ENCODE measurements at regions not wholly inside any gene's neighbourhood (a gene's known extent, or its start where the extent isn't known, plus 50 kb on each side); places are given as distances from the start of the nearest gene placed in this dataset.

DNA sequence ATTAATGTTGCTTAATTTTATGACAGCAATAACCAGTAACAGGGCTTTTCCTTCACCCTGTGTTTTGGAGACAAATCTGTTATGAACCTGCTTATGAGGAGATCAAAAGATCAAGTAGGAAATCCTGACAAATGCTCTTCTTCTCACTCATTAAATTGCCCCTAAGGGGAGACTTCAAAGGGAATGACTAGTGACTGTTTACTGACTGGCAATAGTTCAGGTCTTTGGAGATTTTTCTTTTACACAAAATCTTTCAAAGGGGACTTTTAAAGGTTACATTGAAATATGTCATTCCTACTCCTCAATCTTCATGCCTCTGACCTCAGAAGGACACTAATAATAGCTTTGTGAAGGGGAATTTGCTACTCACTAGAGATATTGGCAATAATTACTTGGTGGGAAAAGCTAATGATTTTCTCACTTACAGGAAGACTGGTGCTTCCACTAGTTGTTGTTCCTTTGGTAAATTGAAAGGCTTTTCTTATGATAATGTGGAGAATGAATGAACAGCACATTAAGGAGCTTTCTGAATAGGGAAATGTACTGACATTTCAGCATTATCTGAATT lies 292.9 kb upstream of the CA10 start:
- Histone ChIP-seq H3K36me3 (ENCODE audit: control insufficient read depth in 2 of 2, extremely low read depth in 1 of 2, insufficient read depth in 2 of 2, low read length in 2 of 2) (no peaks in the 10 kb centered on the region), H3K9ac (ENCODE audit: control insufficient read depth, extremely low read depth, insufficient read depth, low read length) (no peak overlapping the region), H3K4me3 (ENCODE audit: control insufficient read depth in 2 of 3, extremely low read depth in 1 of 3, insufficient read depth in 2 of 3, low read depth in 1 of 3, low read length in 3 of 3) (no peak overlapping the region), H2AFZ (ENCODE audit: control insufficient read depth, low read length) (no peak overlapping the region), H3K27me3 (ENCODE audit: control insufficient read depth, extremely low read depth, insufficient read depth, low read length) (no peaks in the 10 kb centered on the region), H3K27ac (ENCODE audit: control insufficient read depth, insufficient read depth, low read length) (no peak overlapping the region), H3K9me3 (ENCODE audit: control insufficient read depth, low read depth, low read length) (no peaks in the 10 kb centered on the region), H3K4me2 (ENCODE audit: control insufficient read depth, extremely low read depth, insufficient read depth, low read depth, low read length) (no peak overlapping the region), H3K4me1 (ENCODE audit: control insufficient read depth, extremely low read depth, insufficient read depth, low read length) (no peaks in the 10 kb centered on the region), H4K20me1 (ENCODE audit: control insufficient read depth, extremely low read depth, insufficient read depth, low read length) (no peaks in the 10 kb centered on the region), H3K9me1 (ENCODE audit: control insufficient read depth, extremely low read depth, insufficient read depth, low read length) (no peaks in the 10 kb centered on the region), H3K79me2 (ENCODE audit: control insufficient read depth, insufficient read depth, low read length) (no peaks in the 10 kb centered on the region)
- dilution Hi-C loops (cut with MboI; ENCODE audit: extremely low pct_ligation_motif_present, low sequenced_read_pairs), result no loop called here
- TF ChIP-seq, protein P1, sequence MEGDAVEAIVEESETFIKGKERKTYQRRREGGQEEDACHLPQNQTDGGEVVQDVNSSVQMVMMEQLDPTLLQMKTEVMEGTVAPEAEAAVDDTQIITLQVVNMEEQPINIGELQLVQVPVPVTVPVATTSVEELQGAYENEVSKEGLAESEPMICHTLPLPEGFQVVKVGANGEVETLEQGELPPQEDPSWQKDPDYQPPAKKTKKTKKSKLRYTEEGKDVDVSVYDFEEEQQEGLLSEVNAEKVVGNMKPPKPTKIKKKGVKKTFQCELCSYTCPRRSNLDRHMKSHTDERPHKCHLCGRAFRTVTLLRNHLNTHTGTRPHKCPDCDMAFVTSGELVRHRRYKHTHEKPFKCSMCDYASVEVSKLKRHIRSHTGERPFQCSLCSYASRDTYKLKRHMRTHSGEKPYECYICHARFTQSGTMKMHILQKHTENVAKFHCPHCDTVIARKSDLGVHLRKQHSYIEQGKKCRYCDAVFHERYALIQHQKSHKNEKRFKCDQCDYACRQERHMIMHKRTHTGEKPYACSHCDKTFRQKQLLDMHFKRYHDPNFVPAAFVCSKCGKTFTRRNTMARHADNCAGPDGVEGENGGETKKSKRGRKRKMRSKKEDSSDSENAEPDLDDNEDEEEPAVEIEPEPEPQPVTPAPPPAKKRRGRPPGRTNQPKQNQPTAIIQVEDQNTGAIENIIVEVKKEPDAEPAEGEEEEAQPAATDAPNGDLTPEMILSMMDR (optimal IDR thresholded peaks at IDR 0.05 in 1 of 3, IDR thresholded peaks at IDR 0.05 in 1 of 3, conservative IDR thresholded peaks at IDR 0.05 in 1 of 3; ENCODE audit: extremely low read depth in 1 of 3, insufficient read depth in 2 of 3, low read length in 3 of 3), result no peak
- no peak for TF ChIP-seq EZH2 (IDR thresholded peaks at IDR 0.05; ENCODE audit: low read length)
- no peak for FAIRE-seq
- DNase-seq (ENCODE audit: low read depth, low spot score), result no peak

DNA sequence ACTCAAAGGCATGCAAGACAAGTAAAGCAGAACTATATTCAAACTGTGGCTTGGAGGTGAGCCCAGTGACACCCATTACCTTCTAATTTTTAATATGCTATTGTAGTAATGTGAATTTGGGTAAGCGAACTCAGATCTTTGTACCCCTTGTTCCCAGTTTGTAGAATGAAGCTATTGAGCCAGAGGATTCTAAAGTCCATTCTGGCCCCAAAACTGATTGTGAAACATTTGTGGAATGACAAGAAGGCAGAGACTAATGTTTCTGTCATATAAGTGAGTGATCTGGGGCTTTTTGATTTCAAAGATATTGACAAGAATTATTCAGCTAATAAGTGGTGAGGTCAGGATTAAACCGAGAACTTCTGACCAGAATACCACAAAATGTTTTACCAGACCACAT lies 283.8 kb upstream of the CA10 start:
- no peak overlapping the region for H3K4me3 ChIP-seq (ENCODE audit: control insufficient read depth in 2 of 3, extremely low read depth in 1 of 3, insufficient read depth in 2 of 3, low read depth in 1 of 3, low read length in 3 of 3)
- H3K36me3 ChIP-seq (ENCODE audit: control insufficient read depth in 2 of 2, extremely low read depth in 1 of 2, insufficient read depth in 2 of 2, low read length in 2 of 2), result no peaks in the 10 kb centered on the region
- dilution Hi-C loops (cut with MboI; ENCODE audit: extremely low pct_ligation_motif_present, low sequenced_read_pairs), result no loop called here

More for the DNA sequence above, 283.8 kb upstream of the CA10 start:
- Histone ChIP-seq H3K79me2 (ENCODE audit: control insufficient read depth, insufficient read depth, low read length) (no peaks in the 10 kb centered on the region), H3K9me3 (ENCODE audit: control insufficient read depth, low read depth, low read length) (no peaks in the 10 kb centered on the region), H3K9me1 (ENCODE audit: control insufficient read depth, extremely low read depth, insufficient read depth, low read length) (no peaks in the 10 kb centered on the region), H4K20me1 (ENCODE audit: control insufficient read depth, extremely low read depth, insufficient read depth, low read length) (no peaks in the 10 kb centered on the region), H3K27me3 (ENCODE audit: control insufficient read depth, extremely low read depth, insufficient read depth, low read length) (no peaks in the 10 kb centered on the region), H3K27ac (ENCODE audit: control insufficient read depth, insufficient read depth, low read length) (no peak overlapping the region), H3K4me1 (ENCODE audit: control insufficient read depth, extremely low read depth, insufficient read depth, low read length) (no peaks in the 10 kb centered on the region), H3K9ac (ENCODE audit: control insufficient read depth, extremely low read depth, insufficient read depth, low read length) (no peak overlapping the region), H2AFZ (ENCODE audit: control insufficient read depth, low read length) (no peak overlapping the region), H3K4me2 (ENCODE audit: control insufficient read depth, extremely low read depth, insufficient read depth, low read depth, low read length) (no peak overlapping the region)
- FAIRE-seq (no peak), DNase-seq (ENCODE audit: low read depth, low spot score) (no peak)
- TF ChIP-seq, protein P1 (optimal IDR thresholded peaks at IDR 0.05 in 1 of 3, IDR thresholded peaks at IDR 0.05 in 1 of 3, conservative IDR thresholded peaks at IDR 0.05 in 1 of 3; ENCODE audit: extremely low read depth in 1 of 3, insufficient read depth in 2 of 3, low read length in 3 of 3), result no peak
- TF ChIP-seq EZH2 (IDR thresholded peaks at IDR 0.05; ENCODE audit: low read length), result no peak
